ENCODE measurements at regions not wholly inside any gene's neighbourhood (a gene's known extent, or its start where the extent isn't known, plus 50 kb on each side); places are given as distances from the start of the nearest gene placed in this dataset.
"Not testable (repeated sequence)": the region's sequence is repeated elsewhere in the genome, so short reads cannot be mapped to it uniquely, and the experiment has no call there.

DNA sequence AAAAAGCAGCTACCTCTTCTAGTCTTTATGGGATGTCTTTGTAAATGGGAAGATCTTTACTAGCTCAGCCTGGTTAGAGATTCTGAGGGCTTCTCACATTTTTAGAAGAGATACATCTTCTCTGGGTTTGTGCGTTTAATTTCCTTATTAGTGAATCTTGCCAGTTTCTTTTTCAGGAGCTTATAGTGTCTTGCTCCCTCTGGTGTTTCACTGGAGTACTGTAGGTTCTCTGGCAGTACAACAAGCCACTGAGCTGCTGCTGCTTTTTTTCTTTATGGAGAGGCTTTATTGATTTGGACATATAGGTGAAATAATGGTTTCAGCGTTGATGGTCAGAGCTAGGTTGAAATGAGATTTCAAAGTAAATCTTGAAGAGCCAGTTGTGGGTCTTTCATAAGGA lies 82.9 kb downstream of the LAS1L start:
- intact Hi-C loops (cut with micrococcal nuclease): loop anchor here (1.0 kb wide), 1 partner anchor 557 kb away; no protein-coding TSS in a partner anchor

DNA sequence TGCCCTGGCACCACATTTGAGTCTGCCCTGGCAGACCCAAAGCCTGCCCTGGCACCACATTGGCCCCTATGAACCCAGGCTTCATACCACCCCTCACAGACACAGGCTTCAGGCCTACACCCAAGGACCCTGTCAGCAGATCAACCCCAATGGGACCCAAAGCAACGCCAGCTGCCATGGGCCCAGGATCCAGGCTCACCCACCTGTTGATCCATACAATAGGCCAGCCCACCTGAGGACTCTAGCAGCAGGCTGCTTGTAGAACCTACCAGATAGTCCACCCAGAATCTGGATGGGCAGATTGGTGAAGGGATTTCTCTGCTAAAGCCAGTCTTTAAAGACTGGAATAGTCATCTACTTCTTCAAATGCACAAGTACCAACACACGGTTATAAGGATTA lies 114.4 kb downstream of the LAS1L start:
- intact Hi-C loops (cut with micrococcal nuclease): no loop called here

DNA sequence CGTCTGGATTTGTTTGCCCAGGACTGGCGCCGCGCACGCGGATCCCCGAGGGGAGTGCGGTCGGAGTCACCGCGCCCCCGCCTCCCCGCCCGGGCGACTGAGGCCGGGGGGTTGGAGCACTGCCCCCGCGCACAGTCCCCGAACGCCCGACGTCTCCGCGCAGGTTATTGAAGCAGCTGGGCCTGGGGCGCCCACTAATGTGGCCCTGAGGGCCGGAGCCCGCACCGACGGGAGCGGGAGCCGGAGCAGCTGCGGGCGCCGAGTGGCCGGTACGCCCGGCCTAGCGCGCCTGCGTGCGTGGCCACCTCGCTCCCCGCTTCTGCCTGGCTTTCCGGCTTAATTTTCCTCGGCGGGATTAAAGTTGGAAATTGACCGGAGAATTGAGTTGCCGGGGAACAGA lies 126.9 kb downstream of the LAS1L start:
- intact Hi-C loops (cut with micrococcal nuclease): loop anchor here (10.0 kb wide), 1 partner anchor 373 kb away; the partner anchor contains the start of gene ZC3H12B

DNA sequence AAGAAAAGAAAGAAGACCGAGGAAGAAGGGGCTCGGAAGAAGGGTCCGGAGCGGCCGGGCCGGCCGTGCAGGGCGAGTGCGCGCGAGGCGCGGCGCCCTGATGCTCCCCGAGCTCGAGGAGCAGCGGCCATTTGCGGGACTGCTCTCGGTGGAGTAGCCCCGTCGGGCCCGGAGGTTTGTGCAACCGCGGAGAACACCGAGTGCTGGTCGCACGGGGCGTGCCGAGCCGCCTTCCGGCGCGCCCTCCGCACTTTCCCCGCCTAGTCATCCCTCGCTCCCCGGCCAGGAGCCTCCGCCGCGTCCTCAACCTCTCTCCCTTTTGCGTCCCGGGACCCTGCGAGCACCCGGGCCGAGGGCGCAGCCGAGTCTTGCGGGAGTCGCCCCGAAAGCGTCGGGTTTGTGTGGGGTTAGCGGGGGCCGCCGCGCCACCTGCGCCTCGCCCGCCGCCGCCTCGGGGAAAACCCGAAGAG lies 127.4 kb downstream of the LAS1L start:
- intact Hi-C loops (cut with micrococcal nuclease): loop anchor here (10.0 kb wide), 1 partner anchor 372 kb away; the partner anchor contains the start of gene ZC3H12B

DNA sequence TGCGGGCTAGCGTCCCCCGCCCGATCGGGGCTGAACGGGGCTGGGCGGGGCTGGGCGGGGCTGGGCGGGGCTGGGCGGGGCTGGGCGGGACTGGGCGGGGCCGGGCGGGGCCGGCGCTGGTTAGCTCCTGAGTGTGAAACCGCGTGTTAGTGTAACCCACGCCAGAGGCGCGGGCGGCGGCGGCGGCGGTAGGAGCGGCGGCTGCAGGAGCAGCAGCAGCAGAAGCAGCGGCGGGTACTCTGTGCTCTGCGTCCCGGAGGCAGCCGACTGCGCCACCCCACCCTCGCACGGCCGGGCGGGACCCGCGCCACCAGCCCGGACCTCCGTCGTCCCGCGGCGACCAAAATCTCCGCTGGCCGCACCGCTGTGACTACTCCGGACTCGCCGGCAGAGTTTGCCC lies 128.1 kb downstream of the LAS1L start:
- intact Hi-C loops (cut with micrococcal nuclease): loop anchor here (1.0 to 10.0 kb wide), 2 partner anchors 128 to 372 kb away; partner anchors contain the start of genes LAS1L and ZC3H12B

DNA sequence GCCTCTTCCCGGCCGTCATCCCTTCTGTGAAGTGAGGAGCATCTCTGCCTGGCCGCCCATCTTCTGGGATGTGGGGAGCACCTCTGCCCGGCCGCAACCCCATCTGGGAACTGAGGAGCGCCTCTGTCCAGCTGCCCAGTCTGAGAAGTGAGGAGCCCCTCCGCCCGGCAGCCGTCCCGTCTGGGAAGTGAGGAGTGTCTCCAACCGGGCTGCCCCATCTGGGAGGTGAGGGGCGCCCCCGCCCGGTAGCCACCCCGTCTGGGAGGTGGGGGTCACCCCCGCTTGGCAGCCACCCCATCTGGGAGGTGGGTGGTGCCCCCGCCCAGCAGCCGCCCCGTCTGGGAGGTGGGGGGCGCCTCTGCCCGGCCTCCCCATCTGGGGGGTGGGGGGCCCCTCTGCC lies 142.3 kb downstream of the LAS1L start:
- intact Hi-C loops (cut with micrococcal nuclease): no loop called here

DNA sequence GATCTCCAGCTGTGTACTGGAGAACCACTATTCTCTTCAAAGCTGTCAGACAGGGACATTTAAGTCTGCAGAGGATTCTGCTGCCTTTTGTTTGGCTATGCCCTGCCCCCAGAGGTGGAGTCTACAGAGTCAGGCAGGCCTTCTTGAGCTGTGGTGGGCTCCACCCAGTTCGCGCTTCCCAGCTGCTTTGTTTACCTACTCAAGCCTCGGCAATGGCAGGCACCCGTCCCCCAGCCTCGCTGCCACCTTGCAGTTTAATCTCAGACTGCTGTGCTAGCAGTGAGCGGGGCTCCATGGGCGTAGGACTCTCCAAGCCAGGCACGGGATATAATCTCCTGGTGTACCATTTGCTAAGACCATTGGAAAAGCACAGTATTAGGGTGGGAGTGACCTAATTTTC lies 145.5 kb downstream of the LAS1L start:
- intact Hi-C loops (cut with micrococcal nuclease): not testable (repeated sequence)
